ENCODE measurements at regions not wholly inside any gene's neighbourhood (a gene's known extent, or its start where the extent isn't known, plus 50 kb on each side); places are given as distances from the start of the nearest gene placed in this dataset.

DNA sequence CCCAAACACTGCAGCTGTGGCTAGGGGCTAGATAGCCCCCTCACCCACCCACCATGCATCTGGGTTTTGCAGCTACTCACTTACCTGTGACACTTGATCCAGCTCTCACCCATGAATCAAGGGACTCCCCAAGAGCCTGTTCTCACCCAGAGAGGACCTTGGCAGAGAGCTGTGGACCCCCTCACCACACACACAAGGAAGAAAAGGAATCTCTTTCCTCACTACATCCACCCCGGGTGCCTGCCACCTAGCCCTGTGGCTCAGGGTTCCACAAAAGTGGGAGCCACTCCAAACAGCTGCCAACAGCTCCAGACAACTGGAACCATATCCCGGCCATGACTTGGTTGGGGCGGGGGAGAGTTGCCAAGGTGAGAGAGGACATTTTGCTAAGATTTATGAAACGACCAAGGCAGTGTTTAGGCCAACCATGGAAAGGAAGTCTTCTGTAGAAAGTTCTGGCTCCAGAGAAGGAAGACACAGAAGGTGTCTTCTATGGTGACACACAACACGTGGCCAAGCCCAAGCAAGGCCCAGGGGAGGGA lies 522.1 kb upstream of the RAB6C start:
- BruUV-seq (replicated peaks) = no TSS peak
- H3K79me2 ChIP-seq (ENCODE audit: control insufficient read depth, insufficient read depth, low read length) = no peaks in the 10 kb centered on the region

More for the DNA sequence above, 522.1 kb upstream of the RAB6C start:
- Histone ChIP-seq H2AFZ (ENCODE audit: low read depth, low read length) (no peak overlapping the region), H3K36me3 (ENCODE audit: control insufficient read depth in 2 of 2, extremely low read depth in 1 of 2, insufficient read depth in 2 of 2, low read length in 2 of 2) (no peaks in the 10 kb centered on the region), H3K4me1 (ENCODE audit: control insufficient read depth, extremely low read depth, insufficient read depth, low read length) (no peaks in the 10 kb centered on the region), H3K9me1 (replicated peaks; ENCODE audit: control insufficient read depth, extremely low read depth, insufficient read depth, low read length) (no peaks in the 10 kb centered on the region), H3K9me3 (replicated peaks; ENCODE audit: control insufficient read depth, insufficient read depth, low read length) (peaks cover 10% of the 10 kb centered on the region), H4K20me1 (replicated peaks; ENCODE audit: control insufficient read depth, extremely low read depth, insufficient read depth, low read length) (no peaks in the 10 kb centered on the region), H3K4me2 (ENCODE audit: insufficient read depth, low read length) (no peak overlapping the region), H3K27me3 (ENCODE audit: control insufficient read depth in 2 of 2, insufficient read depth in 2 of 2, low read length in 2 of 2) (no peaks in the 10 kb centered on the region), H3K9ac (replicated peaks; ENCODE audit: extremely low read depth, insufficient read depth, low read length) (no peak overlapping the region), H3K27ac (ENCODE audit: insufficient read depth, low read depth, low read length) (no peak overlapping the region), H3K4me3 (replicated peaks in 1 of 3; ENCODE audit: insufficient read depth in 1 of 3, low read depth in 1 of 3, low read length in 3 of 3) (no peak overlapping the region)
- CTCF ChIA-PET = no interaction called here
- DNase-seq (ENCODE audit: low read depth, low spot score) (no peak), FAIRE-seq (no peak)
- dilution Hi-C loops (cut with MboI; ENCODE audit: extremely low pct_ligation_motif_present, low sequenced_read_pairs) = no loop called here
- intact Hi-C loops (cut with micrococcal nuclease) = no loop called here
- POLR2A ChIA-PET = no interaction called here
- TF ChIP-seq POLR2AphosphoS5 (IDR thresholded peaks at IDR 0.05; ENCODE audit: insufficient read depth, low read depth, low read length) (no peak), MYC (IDR thresholded peaks at IDR 0.05; ENCODE audit: low read depth, low read length) (no peak), FOS (IDR thresholded peaks at IDR 0.05; ENCODE audit: borderline replicate concordance, insufficient read depth, low read length) (no peak), JUN (IDR thresholded peaks at IDR 0.05; ENCODE audit: borderline replicate concordance, insufficient read depth, insufficient read length, low read depth) (no peak), EZH2 (IDR thresholded peaks at IDR 0.05; ENCODE audit: borderline replicate concordance, low read depth, low read length, severe bottlenecking) (no peak), POLR2A (IDR thresholded peaks at IDR 0.05; ENCODE audit: low read depth, low read length) (no peak), CTCF (IDR thresholded peaks at IDR 0.05; ENCODE audit: extremely low read depth in 1 of 2, insufficient read depth in 1 of 2, low read depth in 1 of 2, low read length in 2 of 2) (no peak)
- TF ChIP-seq, protein P1, sequence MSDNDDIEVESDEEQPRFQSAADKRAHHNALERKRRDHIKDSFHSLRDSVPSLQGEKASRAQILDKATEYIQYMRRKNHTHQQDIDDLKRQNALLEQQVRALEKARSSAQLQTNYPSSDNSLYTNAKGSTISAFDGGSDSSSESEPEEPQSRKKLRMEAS (IDR thresholded peaks at IDR 0.05; ENCODE audit: insufficient read depth, insufficient read length) = no peak
